ENCODE measurements at regions not wholly inside any gene's neighbourhood (a gene's known extent, or its start where the extent isn't known, plus 50 kb on each side); places are given as distances from the start of the nearest gene placed in this dataset.

DNA sequence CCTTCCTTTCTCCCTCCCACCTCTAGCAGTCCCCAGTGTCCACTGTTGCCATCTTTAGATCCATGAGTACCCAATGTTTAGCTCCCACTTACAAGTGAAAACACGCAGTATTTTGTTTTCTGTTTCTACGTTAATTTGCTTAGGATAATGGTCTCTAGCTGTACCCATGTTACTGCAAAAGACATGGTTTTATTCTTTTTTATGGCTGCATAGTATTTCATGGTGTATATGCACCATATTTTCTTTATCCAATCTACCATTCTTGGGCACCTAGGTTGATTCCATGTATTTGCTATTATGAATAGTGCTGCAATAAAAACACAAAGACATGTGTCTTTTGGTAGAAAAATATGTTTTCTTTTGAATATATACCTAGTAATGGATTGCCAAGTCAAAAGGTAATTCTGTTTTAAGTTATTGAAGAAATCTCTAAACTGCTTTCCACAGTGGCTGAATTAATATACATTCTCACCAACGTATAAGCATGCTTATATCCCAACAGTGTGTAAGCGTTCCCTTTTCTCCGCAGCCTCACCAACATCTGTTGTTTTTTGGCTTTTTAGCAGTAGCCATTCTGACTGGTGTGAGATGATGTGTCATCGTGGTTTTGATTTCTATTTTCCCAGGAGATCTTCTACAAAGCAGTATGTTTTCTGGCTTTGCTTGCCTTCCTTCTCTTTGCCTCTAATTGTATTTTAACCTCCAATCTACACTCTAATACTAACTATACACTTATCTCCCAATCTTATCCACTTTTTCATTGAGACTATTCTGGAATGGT is 179.5 kb upstream of the PHF14 start:
- TF ChIP-seq, protein P1, sequence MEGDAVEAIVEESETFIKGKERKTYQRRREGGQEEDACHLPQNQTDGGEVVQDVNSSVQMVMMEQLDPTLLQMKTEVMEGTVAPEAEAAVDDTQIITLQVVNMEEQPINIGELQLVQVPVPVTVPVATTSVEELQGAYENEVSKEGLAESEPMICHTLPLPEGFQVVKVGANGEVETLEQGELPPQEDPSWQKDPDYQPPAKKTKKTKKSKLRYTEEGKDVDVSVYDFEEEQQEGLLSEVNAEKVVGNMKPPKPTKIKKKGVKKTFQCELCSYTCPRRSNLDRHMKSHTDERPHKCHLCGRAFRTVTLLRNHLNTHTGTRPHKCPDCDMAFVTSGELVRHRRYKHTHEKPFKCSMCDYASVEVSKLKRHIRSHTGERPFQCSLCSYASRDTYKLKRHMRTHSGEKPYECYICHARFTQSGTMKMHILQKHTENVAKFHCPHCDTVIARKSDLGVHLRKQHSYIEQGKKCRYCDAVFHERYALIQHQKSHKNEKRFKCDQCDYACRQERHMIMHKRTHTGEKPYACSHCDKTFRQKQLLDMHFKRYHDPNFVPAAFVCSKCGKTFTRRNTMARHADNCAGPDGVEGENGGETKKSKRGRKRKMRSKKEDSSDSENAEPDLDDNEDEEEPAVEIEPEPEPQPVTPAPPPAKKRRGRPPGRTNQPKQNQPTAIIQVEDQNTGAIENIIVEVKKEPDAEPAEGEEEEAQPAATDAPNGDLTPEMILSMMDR (IDR thresholded peaks at IDR 0.05; ENCODE audit: low read length), result no peak
- TF ChIP-seq EZH2 (IDR thresholded peaks at IDR 0.05; ENCODE audit: borderline replicate concordance, low read length), result no peak

Measured in OCI-LY1 (cell line).